GM12892 (cell line): ENCODE measurements at regions not wholly inside any gene's neighbourhood (a gene's known extent, or its start where the extent isn't known, plus 50 kb on each side); places are given as distances from the start of the nearest gene placed in this dataset.

Source experiments
- DNase-seq: peaks from one replicate; pipeline ENCODE4 v3.0.0; 2011; ENCODE audit not compliant: insufficient read length
- FAIRE-seq: peaks from 2 replicates; lab custom pipeline; 2011; peaks lifted over from hg19 to GRCh38; lab: Jason Lieb, UNC
- POLR2A ChIP-seq: IDR thresholded peaks from 2 replicates; pipeline ENCODE4 v1.6.1; 2011; ENCODE audit warnings: low read depth, low read length, control low read depth
- POLR2AphosphoS5 ChIP-seq: IDR thresholded peaks from 2 replicates; pipeline ENCODE4 v1.6.1; 2011; ENCODE audit warnings: low read depth, low read length, control low read depth
- TAF1 ChIP-seq: IDR thresholded peaks from 2 replicates; pipeline ENCODE4 v1.6.1; 2011; ENCODE audit warnings: low read depth, mild to moderate bottlenecking, control low read depth, low read length, borderline replicate concordance

DNA sequence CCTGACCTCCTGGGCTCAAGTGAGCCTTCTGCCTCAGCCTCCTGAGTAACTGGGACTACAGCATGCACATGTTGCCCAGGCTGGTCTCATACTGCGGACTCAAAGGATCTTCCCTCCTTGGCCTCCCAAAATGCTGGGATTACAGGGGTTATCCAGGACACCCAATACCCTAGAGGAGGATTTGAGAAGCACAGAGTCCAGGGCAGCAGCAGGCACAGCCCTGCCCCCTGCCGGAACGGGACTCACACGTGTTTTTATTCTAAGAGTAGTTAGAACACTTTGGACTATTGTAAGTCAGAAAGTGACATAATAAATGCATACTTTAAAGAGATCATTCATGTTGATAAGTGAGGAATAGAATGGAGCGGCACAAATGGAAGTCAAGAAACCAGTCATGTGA lies 80.2 kb downstream of the C6orf118 start:
- TF ChIP-seq POLR2A, result no peak
- no peak for TF ChIP-seq POLR2AphosphoS5
- no peak for TF ChIP-seq TAF1
- FAIRE-seq (no peak), DNase-seq (no peak)

DNA sequence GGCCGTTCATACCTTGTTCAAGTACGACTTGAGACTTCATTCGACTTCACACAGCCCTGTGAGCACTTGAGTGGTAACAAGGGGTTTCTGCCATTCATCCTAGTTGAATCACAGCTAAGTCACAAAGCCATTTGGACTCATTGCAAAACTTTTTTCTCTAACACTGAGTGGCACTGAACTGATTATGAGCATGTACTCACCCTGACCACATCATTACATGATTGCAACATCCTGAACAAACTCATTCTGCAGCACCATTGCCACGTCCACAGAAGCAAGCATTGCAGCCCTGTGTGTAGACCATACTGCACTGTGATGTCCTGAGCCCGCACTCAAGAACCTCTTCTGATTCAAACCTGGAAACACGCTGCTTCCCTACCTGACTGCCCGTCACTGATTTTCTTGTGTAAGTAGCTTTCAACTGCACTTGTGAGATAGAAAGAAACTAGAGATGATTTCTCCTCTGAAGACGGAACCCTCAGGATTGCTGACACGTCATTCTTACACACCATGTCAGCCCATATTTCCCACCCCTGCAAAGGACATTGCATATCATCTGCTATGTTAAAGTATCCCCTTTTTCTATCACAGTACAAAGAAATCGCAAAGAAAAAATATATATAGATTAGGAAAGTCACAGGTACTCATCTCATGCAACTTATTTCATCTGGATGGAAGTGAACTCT lies 81.6 kb downstream of the C6orf118 start:
- no peak for FAIRE-seq
- no peak for DNase-seq

DNA sequence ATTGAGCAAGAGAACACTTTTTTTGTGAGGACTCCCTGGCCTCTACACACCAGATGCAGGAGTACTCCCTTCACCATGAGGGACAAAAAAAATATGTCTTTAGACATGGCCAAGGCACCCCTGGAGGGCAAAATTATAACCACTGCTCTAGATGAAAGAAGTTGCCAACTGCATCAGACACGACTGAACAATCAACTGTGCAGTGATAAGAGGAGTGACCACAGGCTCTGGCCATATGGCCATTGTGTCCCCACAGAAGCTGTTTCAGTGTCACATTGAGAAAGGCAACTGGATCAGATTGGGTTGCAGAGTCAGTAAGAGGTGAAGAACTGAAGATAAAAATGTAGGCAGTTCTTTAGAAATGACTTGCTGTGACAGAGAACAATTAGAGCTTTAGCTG lies 85.7 kb downstream of the C6orf118 start:
- DNase-seq, result no peak
- TF ChIP-seq POLR2A, result no peak
- no peak for TF ChIP-seq TAF1
- no peak for TF ChIP-seq POLR2AphosphoS5
- FAIRE-seq, result no peak

More for the DNA sequence above, 81.6 kb downstream of the C6orf118 start:
- TF ChIP-seq TAF1 (no peak), POLR2AphosphoS5 (no peak), POLR2A (no peak)

DNA sequence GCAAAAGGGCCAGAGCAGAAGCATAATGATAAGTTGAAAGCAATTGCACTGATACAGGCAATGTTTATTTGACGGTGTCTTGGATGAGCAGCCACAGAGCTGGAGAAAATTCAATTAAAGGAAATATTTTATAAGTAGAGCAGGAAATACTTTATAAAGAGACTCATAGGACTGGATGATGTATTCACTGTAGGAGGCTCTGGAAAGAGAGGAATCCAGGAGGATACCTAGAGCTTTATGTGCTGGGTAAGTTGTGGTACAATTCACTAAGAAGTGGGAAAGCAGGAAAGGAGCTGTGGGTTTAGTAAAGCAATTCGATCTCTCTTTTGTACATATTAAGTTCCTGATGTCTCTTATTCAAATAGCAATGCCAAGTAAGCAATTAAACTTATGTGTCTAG lies 86.3 kb downstream of the C6orf118 start:
- FAIRE-seq (no peak), DNase-seq (no peak)
- TF ChIP-seq POLR2A (no peak), POLR2AphosphoS5 (no peak), TAF1 (no peak)

DNA sequence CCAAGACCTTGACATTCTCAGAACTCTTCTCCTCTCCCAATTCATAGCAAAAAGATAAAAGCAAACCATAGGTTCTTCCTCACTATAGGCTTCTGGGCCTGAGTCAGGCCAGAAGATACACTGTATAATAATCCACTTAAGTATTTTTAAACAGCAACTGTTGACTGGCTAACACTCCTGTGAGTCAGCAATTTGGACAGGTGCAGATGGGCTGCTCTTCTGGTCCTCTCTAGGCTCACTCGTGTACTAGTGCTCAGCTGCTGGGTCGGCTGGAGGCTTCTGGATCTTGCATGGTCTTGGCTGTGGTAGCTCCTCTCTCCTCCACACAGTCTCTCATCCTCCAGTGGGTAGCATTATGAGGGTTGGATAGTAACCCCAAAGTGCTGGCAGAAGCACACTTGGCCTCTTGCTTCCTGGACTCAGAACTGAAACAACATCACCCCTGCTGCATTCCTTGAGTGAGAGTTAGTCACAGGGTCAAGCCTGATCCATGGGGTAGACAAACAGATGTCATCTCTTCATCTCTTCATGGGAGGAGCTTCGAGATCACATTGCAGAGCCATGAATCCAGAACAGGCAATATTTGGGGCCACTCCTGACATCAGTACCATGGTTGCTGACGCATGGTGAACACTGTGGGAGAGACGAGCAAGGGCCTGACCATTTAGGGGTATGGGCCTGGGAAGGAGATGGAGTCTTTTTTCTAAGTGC lies 86.9 kb downstream of the C6orf118 start:
- no peak for TF ChIP-seq POLR2AphosphoS5
- TF ChIP-seq TAF1, result no peak
- TF ChIP-seq POLR2A, result no peak
- DNase-seq (no peak), FAIRE-seq (no peak)

DNA sequence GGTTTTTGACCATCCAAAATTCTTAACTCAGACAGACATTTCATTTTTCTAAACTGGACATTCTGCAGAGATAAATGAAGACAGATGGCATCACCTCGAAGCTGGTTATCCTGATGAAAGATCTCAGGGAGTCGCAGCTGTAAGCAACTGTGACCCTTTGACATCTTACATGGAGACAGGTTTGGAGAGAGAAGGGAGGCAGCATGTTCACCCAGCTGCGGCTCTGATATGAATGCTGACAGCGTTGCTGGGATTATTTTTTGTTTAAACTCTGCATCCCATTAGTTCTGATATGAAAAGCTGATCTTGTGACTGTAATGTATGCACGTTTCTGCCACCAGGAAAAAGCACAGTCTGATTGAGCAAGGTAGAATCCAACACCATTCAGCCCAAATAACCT lies 89.4 kb downstream of the C6orf118 start:
- DNase-seq (no peak), FAIRE-seq (no peak)
- TF ChIP-seq POLR2A, result no peak
- no peak for TF ChIP-seq TAF1
- no peak for TF ChIP-seq POLR2AphosphoS5

DNA sequence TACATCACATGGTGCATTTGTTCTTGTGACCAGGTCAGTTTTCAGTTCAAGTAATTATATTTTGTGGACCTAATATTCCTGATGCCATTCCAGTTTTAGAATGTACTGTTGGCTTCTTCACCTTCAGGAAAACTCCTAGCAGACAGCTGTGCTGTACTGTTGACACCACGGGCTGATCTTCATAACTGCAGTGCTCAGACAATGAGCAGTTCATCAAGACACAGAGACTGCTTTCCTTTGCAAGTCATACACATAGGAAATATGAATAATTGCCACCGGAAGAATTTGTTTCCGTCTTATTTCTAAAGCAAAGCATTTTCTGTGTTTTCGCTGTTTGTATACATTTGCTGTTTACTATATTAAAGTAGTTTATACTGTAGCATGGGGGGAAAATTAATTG lies 89.8 kb downstream of the C6orf118 start:
- TF ChIP-seq POLR2AphosphoS5, result no peak
- TF ChIP-seq POLR2A, result no peak
- no peak for TF ChIP-seq TAF1
- DNase-seq (no peak), FAIRE-seq (no peak)

DNA sequence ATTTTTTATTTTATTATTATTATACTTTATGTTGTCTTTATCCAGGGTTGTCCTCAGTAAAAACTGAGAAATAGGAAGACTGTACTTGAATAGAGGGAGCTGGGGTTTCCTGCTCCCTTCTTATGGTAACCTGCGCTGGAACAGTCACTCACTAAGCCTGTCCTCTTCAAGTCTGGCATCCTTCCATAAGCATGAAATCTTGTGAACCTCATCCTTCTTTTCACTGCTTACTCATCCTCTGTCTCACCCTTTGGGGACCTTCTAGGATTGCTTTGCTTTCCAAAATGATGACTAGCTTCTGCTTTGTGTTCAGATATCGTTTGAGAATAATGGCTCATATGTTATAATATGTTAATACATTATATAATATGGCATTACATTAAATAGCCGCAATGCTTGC lies 90.6 kb downstream of the C6orf118 start:
- no peak for TF ChIP-seq POLR2A
- FAIRE-seq (no peak), DNase-seq (no peak)

DNA sequence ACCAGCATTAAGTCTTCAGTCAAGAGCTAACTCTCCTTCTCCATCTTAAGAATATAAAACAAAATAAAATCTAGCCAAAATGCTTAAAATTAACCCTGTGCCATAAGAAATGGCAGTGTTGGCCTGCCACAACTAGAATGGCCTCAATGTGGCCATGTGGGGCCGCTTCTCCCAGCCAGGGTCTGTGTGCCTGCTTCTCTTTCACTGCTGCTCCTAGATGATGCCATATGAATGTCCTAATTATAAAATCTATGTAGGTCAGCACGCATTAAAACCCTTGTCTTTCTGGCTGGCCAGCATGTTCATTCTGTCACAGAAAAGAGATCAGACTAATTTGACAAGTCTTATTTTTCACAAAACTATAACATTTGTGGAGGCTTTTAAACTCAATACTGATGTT lies 102.6 kb downstream of the C6orf118 start:
- DNase-seq (no peak), FAIRE-seq (no peak)
- no peak for TF ChIP-seq POLR2AphosphoS5
- TF ChIP-seq TAF1, result no peak
- no peak for TF ChIP-seq POLR2A

DNA sequence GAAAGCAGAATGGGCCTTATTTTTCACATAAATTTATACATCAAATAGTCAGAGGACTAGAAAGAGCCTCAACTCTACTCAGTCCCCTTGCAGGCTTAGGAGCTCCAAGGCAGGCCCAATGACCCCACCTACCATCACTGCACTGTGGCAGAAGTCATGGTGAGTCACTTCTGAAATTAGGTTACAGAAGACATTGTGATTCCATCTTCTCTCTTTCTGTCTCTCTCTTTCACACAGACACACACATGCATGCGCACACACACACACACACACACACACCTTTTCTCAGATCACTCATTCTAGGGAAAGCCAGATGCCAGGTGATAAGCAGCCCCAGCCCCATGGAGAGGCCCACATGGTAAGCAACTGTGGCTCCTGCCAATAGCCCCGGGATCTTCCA lies 103.8 kb downstream of the C6orf118 start:
- no peak for FAIRE-seq
- TF ChIP-seq TAF1 (no peak), POLR2AphosphoS5 (no peak), POLR2A (no peak)
- no peak for DNase-seq

DNA sequence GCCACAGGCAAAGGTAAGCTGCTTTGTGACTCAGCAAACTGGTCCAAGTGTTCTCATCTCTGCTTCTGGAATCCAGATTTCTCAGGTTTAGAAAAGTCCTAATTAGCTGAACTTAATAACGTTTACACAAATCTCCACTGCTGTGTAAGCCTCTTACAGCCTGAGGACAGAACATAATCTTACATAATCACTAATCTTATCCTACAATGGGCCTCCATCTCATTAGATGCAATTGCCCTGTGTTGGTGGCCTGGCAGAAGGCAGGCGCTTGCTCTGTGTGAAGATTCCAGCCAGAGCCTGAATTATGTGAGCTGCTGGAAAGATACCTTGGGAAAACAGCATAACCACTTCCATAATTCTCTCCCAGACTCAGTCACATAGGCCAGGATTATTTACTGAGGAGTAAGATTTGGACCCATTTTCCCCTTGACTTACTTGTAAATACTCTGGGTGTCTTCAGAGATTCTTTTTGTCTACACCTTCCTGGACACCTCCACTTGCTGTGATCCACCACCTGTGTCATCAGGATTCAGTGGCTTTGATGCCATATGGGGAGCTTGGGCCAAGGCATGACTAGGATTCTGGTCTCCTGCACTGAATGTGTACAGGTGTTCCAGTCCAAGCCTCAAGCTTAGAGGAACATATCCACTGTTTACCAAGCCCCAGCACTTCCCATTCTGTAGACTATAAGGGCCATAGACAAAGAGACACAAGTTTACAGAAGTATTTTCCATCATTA lies 104.4 kb downstream of the C6orf118 start:
- TF ChIP-seq POLR2A (no peak), TAF1 (no peak), POLR2AphosphoS5 (no peak)

DNA sequence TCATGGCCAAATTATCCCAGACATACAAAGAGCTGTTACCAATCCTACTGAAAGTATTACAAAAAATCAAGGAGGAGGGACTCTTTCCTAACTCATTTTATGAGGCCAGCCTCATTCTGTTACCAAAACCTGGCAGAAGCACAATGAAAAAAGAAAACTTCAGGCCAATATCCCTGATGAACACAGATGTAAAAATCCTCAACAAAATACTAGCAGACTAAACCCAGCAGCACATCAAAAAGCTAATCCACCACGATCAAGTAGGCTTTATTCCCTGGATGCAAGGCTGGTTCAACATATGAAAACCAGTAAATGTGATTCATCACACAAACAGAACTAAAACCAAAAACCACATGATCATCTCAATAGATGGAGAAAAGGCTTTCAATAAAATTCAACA lies 109.2 kb downstream of the C6orf118 start:
- TF ChIP-seq POLR2AphosphoS5 (no peak), TAF1 (no peak), POLR2A (no peak)
- FAIRE-seq (no peak), DNase-seq (no peak)

More for the DNA sequence above, 104.4 kb downstream of the C6orf118 start:
- FAIRE-seq (no peak), DNase-seq (no peak)
